Spleen (tissue), 7 donors: ENCODE measurements at regions not wholly inside any gene's neighbourhood (a gene's known extent, or its start where the extent isn't known, plus 50 kb on each side); places are given as distances from the start of the nearest gene placed in this dataset.

Experiments
- POLR2A ChIP-seq, 3 donors: fragments of 450-650 bp; IDR thresholded peaks; one replicate each; pipeline ENCODE4 v1.5.1; 2017; ENCODE audit warnings: antibody characterized with exemption in 3 of 3, mild to moderate bottlenecking in 1 of 3
- TF ChIP-seq, protein P1 (sequence below), 11 experiments: fragments of 200-600 bp in 7 of 11; fragments of 450-650 bp in 4 of 11; sonication (generic) in 4 of 11; IDR thresholded peaks in 8 of 11; conservative IDR thresholded peaks in 3 of 11; 1 replicate in 7 of 11; 2 replicates in 4 of 11; pipeline versions ENCODE4 v1.4.0 to v1.8.0; 2016 to 2021; ENCODE audit warnings: antibody characterized with exemption in 11 of 11, inconsistent platforms in 4 of 11, mild to moderate bottlenecking in 1 of 11
- donor health status: DM: no; HTN: no; CAD: no; lungs with moderate emphysema.
- donor health status: DM: no; HTN: no; CAD: no.
- donor health status: DM: no; HTN: no; CAD: no.

DNA sequence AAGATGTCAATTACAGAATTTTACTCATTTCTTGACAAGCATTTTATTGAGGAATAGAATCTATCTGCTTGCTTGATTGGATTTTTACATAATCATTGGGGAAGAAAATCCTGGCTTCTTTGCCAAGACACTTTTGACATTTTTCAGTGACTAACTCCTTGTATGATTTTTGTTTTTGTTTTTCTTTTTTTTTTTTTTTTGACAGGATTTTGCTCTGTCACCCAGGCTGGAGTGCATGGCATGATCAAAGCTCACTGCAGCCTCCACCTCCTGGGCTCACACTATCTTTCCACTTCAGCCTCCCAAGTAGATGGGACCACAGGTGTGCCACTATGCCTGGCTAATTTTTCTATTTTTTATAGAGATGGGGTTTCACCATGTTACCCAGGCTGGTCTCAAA is 672.3 kb upstream of the RGMB start:
- TF ChIP-seq, protein P1, sequence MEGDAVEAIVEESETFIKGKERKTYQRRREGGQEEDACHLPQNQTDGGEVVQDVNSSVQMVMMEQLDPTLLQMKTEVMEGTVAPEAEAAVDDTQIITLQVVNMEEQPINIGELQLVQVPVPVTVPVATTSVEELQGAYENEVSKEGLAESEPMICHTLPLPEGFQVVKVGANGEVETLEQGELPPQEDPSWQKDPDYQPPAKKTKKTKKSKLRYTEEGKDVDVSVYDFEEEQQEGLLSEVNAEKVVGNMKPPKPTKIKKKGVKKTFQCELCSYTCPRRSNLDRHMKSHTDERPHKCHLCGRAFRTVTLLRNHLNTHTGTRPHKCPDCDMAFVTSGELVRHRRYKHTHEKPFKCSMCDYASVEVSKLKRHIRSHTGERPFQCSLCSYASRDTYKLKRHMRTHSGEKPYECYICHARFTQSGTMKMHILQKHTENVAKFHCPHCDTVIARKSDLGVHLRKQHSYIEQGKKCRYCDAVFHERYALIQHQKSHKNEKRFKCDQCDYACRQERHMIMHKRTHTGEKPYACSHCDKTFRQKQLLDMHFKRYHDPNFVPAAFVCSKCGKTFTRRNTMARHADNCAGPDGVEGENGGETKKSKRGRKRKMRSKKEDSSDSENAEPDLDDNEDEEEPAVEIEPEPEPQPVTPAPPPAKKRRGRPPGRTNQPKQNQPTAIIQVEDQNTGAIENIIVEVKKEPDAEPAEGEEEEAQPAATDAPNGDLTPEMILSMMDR (IDR thresholded peaks at IDR 0.05 in 8 of 11, conservative IDR thresholded peaks at IDR 0.05 in 3 of 11) = no peak
- no peak for TF ChIP-seq POLR2A (IDR thresholded peaks at IDR 0.05)
